H1 (cell line): ENCODE measurements at regions not wholly inside any gene's neighbourhood (a gene's known extent, or its start where the extent isn't known, plus 50 kb on each side); places are given as distances from the start of the nearest gene placed in this dataset.

ENCODE experiments used
- CTCF ChIP-seq, 3 experiments: IDR thresholded peaks; 1 replicate in 2 of 3; 2 replicates in 1 of 3; pipeline versions ENCODE4 v1.5.1 to v1.6.1; 2011; ENCODE audit warnings: low read length in 3 of 3, mild to moderate bottlenecking in 3 of 3, inconsistent platforms in 2 of 3, low read depth in 1 of 3, moderate library complexity in 1 of 3; ENCODE audit not compliant: insufficient read depth in 1 of 3; ENCODE audit errors: control extremely low read depth in 1 of 3
- SP2 ChIP-seq: IDR thresholded peaks from 2 replicates; pipeline ENCODE4 v1.6.1; 2012; ENCODE audit warnings: mild to moderate bottlenecking, low read length, inconsistent platforms
- TAF1 ChIP-seq: IDR thresholded peaks from 2 replicates; pipeline ENCODE4 v1.6.1; 2011; ENCODE audit warnings: mild to moderate bottlenecking, low read depth, low read length

- TF ChIP-seq CTCF (IDR thresholded peaks at IDR 0.05; ENCODE audit: control extremely low read depth in 1 of 3, insufficient read depth in 1 of 3, low read depth in 1 of 3, low read length in 3 of 3): no peak
- TF ChIP-seq TAF1: no peak
- TF ChIP-seq SP2: no peak
- TF ChIP-seq, all 59 proteins: peak for 0
Measured at GRCh38 chr4:117455088-117455487, 369.7 kb upstream of the TRAM1L1 start (continued).
